ENCODE measurements at regions not wholly inside any gene's neighbourhood (a gene's known extent, or its start where the extent isn't known, plus 50 kb on each side); places are given as distances from the start of the nearest gene placed in this dataset.

DNA sequence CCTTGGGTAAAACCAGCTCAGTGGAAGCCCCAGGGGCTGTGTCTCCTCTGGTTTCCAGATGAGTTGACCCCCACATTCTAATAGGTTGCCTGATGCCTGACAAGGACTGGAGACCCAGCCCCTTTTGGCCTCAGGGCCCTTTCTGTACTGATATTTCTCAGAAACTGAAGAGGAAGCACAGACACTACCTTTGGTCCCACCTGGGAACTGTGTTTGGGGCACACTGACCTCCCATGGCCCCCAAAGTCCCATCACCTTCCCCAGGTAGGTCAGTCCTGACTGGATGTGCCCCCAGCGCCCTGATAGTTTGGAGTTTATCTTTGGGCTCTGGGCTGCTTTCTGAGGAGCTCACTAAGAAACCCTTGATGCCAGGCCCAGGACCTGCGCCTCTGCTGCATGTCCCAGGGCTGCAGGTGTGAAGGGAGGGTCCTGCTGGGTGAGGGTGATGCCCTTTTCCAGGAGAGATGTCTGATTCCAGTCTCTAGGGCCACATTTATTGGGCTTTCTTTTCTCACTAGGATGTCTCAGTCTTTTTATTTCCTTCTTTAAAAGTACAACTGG is 106.7 kb downstream of the GGTLC2 start:
- TF ChIP-seq, protein P1, sequence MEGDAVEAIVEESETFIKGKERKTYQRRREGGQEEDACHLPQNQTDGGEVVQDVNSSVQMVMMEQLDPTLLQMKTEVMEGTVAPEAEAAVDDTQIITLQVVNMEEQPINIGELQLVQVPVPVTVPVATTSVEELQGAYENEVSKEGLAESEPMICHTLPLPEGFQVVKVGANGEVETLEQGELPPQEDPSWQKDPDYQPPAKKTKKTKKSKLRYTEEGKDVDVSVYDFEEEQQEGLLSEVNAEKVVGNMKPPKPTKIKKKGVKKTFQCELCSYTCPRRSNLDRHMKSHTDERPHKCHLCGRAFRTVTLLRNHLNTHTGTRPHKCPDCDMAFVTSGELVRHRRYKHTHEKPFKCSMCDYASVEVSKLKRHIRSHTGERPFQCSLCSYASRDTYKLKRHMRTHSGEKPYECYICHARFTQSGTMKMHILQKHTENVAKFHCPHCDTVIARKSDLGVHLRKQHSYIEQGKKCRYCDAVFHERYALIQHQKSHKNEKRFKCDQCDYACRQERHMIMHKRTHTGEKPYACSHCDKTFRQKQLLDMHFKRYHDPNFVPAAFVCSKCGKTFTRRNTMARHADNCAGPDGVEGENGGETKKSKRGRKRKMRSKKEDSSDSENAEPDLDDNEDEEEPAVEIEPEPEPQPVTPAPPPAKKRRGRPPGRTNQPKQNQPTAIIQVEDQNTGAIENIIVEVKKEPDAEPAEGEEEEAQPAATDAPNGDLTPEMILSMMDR (IDR thresholded peaks at IDR 0.05), result no peak
- no peak for TF ChIP-seq EZH2 (IDR thresholded peaks at IDR 0.05)
- TF ChIP-seq EZH2phosphoT487 (IDR thresholded peaks at IDR 0.05), result no peak

Measured in neural progenitor cell (in vitro differentiated cells).